ENCODE measurements at regions not wholly inside any gene's neighbourhood (a gene's known extent, or its start where the extent isn't known, plus 50 kb on each side); places are given as distances from the start of the nearest gene placed in this dataset.

DNA sequence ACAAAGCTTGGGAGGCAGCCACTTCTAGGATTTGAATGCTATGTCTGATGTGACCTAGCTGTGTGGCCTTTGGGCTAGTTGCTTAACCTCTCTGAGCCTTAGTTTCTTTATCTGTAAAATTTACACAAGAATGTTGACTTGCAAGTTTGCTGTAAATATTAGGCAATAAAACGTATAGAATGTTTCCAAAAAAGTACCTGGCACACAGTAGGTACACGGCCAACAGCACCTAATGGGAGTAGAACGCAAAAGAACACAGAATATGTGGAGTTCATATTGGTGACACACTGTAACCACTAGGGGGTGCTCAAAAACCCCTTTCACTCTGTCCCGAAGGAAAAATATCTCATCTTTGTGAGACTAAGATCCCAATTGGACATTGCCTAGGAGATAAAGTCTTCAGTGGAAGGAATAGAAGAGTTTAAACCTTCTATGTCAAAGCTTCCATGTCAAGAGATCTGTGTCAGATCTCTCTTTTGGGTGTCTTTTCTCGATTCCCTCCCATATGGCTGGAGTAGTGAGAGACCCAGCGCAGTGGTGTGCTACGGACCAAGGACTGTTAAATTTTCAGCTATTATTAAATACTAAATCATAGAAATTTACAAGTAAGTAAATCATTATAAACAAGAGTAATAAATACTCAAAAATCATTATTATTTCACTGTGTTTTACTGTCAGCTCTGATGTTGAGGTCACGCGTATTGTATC lies 145.4 kb upstream of the RAD23B start:
- DNase-seq (ENCODE audit: insufficient read length, low spot score) (no peak), FAIRE-seq (peak; percentile 74)
- TF ChIP-seq, protein P1, sequence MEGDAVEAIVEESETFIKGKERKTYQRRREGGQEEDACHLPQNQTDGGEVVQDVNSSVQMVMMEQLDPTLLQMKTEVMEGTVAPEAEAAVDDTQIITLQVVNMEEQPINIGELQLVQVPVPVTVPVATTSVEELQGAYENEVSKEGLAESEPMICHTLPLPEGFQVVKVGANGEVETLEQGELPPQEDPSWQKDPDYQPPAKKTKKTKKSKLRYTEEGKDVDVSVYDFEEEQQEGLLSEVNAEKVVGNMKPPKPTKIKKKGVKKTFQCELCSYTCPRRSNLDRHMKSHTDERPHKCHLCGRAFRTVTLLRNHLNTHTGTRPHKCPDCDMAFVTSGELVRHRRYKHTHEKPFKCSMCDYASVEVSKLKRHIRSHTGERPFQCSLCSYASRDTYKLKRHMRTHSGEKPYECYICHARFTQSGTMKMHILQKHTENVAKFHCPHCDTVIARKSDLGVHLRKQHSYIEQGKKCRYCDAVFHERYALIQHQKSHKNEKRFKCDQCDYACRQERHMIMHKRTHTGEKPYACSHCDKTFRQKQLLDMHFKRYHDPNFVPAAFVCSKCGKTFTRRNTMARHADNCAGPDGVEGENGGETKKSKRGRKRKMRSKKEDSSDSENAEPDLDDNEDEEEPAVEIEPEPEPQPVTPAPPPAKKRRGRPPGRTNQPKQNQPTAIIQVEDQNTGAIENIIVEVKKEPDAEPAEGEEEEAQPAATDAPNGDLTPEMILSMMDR (IDR thresholded peaks at IDR 0.05; ENCODE audit: insufficient read depth, missing control alignments), result peak; percentile 53

DNA sequence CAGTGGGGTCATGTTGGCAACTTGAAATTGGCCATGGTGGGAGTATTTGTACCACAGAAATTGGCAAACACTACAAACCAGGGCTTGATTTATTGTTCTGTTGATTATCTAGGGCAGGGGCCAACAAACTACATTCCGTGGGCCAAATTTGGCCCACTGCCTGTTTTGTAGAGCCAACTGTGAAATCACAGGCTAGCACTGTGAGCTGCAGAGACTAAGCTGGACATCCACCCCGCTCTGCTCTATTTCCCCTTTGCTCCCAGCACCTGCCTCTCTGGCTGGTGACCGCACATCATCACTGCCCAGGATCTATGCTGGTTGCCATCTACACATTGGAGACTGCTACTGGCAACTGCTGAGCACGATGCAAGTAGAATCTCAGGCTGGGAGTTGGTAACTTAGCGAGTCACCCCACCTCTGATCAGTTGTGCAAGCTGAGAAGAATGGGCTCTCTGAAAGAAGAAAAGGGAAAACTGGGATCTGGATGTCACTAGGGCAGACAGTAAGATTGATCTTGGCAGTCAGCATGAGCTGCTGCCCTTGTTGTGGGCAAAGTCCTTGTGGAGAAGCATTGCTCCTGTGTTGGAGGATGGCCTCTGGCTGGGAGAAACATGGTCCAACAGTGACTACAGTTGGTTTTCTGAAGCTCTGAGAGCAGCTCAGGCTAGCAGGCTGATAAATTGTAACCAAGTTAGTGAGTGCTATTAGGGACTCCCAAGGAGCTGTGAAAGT lies 144.7 kb upstream of the RAD23B start:
- FAIRE-seq (no peak), DNase-seq (ENCODE audit: insufficient read length, low spot score) (no peak)
- TF ChIP-seq, protein P1 (IDR thresholded peaks at IDR 0.05; ENCODE audit: insufficient read depth, missing control alignments), result no peak

DNA sequence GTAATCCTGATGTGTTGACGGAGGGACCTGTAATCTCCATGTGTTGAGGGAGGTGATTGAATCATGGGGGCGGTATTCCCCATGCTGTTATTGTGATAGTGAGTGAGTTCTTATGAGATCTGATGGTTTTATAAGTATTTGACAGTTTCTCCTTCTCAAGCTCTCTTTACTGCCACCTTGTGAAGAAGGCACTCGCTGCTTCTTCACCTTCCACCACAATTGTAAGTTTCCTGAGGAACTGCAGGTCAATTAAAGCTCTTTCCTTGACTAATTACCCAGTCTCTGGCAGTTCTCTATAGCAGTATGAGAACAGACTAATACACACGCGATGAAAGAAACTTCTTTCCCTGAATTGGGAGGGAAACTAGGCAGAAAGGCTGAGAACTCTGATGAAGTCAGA lies 141.1 kb upstream of the RAD23B start:
- no peak for DNase-seq (ENCODE audit: insufficient read length, low spot score)
- FAIRE-seq, result no peak
- TF ChIP-seq, protein P1 (IDR thresholded peaks at IDR 0.05; ENCODE audit: insufficient read depth, missing control alignments), result peak; percentile 32

DNA sequence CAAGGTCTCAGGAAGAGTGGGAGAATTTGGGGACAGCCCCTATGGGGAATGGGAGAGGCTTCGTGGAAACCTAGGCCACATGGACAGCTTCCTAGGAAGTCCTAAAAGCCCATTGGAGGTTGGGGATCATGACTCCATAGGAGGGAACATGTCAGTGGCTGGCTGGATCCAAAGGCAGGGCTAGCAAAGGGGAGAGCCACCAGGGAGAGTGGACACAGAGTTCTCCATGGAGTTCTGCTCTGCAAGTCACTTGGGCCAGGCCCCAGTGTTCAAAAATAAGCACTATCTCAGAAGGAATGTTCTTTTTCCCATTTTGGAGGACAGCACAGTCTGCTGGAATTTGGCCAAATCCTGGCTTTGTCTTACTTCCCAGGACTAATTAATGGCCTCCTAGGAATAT lies 140.6 kb upstream of the RAD23B start:
- FAIRE-seq (no peak), DNase-seq (ENCODE audit: insufficient read length, low spot score) (no peak)
- TF ChIP-seq, protein P1 (IDR thresholded peaks at IDR 0.05; ENCODE audit: insufficient read depth, missing control alignments), result no peak

DNA sequence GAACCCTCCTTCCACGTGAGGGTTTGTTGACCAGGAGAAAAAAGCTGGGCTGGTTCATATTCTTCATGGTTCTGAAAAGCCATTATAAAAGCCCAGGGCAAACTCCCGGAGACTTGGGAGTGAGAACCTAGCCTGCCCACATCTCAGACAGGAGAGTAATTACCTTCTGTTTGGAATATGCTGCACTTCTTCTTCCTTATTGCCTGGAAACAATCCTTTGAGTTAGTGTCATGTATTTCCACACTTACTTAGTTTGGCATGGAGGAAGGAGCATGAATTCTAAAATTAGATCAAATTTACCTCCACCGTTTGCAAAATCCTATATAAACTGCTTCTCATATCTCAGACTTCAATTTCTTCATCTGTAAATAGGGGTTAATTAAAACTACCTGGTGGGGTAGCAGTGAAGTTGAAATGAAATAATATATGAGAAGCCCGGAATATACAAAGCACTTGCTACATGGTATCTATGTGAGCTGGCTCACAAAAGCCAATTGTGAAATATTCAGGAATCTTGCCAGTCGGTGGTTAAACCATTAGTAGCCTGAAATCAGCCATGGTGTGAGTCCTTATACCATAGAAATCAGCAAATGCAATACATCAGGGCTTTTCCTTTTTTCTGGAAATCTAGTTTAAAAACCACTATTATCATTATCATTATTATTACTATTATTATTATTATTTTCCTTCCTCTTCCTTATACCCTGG lies 140.0 kb upstream of the RAD23B start:
- TF ChIP-seq, protein P1 (IDR thresholded peaks at IDR 0.05; ENCODE audit: insufficient read depth, missing control alignments), result no peak
- DNase-seq (ENCODE audit: insufficient read length, low spot score), result no peak
- FAIRE-seq, result peak; percentile 6

DNA sequence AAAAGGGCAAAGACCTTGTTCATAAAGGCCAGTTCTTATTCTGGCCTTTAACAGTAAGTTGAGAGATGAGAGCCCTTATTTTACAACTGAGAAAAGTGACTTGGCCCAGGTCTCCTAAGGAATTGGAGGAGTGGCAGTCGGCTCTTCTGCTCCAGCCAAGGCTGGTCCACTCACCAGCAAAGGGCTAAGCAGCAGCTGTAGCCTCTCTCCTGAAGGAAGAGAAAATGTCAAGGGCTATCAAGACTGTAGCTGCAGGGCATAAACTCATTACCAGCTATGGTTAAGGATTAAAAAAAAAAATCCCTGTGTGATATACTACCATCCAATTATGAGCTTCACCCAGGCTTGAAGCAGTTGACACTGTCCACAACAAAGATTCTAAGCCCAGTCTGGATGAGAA lies 138.6 kb upstream of the RAD23B start:
- no peak for DNase-seq (ENCODE audit: insufficient read length, low spot score)

More for the DNA sequence above, 138.6 kb upstream of the RAD23B start:
- peak; percentile 91 for FAIRE-seq
- TF ChIP-seq, protein P1 (IDR thresholded peaks at IDR 0.05; ENCODE audit: insufficient read depth, missing control alignments), result no peak

All from D721Med (cell line).